ENCODE measurements at regions not wholly inside any gene's neighbourhood (a gene's known extent, or its start where the extent isn't known, plus 50 kb on each side); places are given as distances from the start of the nearest gene placed in this dataset.
A peak's percentile ranks its signal among the peaks of the same experiment; 100 is the strongest.

DNA sequence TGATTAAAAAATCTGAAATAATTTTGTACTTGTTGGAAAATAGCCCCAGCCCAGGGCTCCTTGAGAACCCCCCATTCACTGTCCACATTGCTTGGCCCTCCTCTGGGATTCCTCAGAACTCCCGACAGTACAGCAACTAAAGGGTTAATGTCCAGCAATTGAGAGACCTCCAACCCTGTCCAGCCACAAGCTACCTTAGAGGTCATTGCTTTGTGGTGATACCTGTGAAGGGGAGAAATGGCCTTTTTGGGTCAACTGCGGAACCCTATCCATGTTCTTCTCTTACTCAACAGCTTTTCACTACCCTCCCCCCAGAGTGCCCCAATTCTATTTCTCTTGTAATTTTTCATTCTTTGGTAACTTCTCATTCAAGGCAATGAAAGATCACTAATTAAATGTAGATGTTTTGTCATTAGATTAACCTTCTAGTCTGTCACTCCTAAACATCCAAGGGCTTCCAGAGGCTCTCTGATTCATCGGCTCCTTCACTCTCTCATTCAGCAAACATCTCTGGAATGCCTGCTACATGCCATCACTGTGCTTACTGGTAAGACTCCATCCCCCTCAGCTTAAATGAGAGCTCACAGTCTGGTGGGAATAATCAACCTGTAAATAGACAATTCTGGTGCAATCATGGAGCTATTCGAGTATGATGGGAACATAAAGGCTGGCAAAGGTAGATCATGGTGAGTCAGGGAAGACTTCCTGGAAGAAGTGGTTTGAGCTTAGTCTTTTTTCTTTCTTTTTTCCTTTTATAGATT, 241.4 kb upstream of the PGRMC2 start:
- DNase-seq (ENCODE audit: low spot score): peak; percentile 77

DNA sequence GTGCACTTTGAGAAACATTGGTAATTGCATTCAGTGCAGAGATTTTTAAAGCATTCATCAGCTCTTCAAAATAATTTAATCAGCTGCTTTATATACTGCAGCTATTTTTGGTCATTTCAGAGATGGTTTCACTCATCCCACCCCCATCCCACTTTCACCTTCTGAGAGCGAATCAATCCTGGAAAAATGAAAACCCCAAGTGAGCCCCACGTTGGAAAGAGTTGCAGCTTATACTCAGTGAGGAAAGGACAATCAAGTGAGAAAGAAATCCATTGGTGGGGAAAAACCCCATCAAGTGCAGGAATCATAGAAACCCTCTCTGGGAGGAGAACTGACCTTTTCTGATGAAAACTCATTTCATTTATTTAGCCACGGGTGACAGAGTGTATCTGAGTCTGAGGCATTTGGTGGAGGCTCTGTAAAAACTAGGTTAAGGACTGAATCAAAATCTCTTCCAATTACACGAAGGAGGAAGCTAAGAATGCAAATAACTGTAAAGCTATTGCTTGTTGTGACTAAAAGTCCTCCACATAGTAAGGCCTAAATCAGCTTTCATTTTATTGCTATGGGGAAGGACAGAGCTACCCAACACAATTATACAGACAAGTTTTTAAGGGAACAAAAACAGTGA, 240.4 kb upstream of the PGRMC2 start:
- DNase-seq (ENCODE audit: low spot score): no peak

DNA sequence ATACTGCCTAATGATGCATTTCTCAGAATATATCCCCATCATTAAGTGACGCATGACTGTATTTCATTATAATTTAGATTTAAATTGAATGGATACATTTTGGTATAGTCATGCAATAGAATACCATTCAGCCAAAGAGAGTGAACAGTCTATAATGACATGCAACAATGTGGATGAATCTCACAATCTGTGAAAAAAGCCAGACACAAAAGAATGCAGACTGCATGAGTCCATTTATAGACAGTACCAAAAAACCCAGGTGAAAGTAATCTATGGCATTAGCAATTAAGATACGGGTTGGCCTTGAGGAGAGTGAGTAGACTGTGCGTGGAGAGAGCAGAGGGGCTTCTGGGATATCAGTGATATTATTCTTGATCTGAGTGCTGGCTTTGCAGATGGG, 239.7 kb upstream of the PGRMC2 start:
- DNase-seq (ENCODE audit: low spot score): no peak

DNA sequence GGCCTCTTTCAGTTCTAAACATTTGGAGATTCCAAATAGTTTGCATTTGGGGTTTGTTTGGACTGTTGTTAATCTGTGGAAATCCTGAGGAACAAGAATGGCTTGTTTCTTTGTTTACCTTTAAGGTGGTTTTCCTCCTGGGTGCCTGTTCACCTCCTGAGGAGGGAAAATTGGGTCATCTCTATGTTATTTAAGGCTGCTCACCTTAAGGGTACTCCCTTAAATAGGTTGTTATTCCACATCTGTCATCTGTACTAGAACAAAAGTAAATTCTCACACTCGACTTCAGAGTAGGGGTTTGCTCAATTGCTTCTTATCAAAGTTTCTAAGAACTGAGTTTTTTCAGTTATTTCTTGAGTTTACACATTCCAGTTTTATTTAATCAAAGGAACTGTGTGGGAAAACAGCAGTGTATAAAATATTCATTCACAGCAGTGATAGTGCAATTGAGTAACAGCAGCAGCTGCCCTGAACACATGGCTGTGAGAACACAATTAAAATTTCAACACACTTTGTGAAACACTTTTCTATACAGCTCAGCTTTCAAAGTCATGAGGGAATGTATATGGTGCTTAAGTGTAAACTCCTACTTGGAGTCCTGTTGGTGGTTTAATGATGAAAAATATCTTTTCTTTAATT, 238.5 kb upstream of the PGRMC2 start:
- DNase-seq (ENCODE audit: low spot score): no peak

DNA sequence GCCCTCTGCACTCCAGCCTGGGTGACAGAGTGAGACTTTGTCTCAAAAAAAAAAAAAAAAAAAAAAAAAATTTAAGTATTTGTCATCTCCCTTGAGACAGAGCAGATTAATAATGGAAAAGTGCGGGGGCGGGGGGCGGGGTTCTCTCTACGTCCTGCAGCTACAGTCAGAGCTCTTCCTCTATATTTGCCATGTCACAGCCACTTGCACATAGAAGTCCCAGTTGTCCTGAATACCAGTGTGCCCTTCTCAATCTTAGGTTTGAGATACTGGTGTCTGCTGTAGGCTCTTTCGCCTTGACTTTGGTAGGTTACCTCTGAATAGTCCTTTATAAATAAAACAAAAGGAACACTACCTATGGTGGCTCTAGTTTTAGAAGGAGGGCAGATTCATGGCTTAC, 237.8 kb upstream of the PGRMC2 start:
- peak; percentile 64 for DNase-seq (ENCODE audit: low spot score)

DNA sequence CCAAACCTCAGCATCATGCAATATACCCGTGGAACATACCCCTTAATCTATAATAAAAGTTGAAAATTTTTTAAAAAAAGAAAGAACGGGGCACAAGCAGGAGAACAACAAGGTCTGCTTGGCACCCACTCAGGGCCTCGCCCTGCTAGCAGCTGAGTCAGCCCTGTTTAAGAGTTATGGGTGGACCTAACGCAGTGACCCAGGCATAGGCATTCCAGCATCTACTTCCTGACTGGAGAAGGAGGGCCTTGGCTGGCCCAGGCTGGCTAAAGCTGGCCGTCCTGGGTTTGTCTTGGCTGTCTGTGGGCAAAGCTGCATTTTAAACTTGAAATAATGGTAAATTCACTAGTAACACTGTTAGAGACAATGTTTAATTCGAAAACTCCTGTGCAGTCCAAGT, 236.7 kb upstream of the PGRMC2 start:
- DNase-seq (ENCODE audit: low spot score): no peak

DNA sequence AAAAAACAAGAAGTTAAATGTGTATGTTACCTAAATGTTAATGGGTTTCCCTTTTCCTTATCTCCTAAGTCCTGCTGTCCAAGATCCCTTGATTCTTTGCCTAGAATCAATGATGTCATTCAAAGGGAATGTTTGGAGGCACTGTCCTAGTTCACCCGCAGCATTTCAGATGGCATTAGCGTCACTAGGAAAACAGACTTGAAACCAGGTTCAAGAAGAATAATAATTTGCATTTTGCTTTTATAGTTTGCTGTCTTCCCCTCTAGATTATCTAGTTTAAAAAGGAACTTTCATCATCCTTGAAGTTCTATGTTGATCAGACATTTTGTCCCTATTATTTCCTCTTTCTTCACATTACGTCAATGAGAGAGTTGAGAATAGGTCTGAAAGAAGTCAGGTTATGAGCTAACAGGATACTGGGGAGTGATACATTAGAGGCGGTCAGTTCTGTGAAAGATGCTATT, 234.1 kb upstream of the PGRMC2 start:
- DNase-seq (ENCODE audit: low spot score): no peak

DNA sequence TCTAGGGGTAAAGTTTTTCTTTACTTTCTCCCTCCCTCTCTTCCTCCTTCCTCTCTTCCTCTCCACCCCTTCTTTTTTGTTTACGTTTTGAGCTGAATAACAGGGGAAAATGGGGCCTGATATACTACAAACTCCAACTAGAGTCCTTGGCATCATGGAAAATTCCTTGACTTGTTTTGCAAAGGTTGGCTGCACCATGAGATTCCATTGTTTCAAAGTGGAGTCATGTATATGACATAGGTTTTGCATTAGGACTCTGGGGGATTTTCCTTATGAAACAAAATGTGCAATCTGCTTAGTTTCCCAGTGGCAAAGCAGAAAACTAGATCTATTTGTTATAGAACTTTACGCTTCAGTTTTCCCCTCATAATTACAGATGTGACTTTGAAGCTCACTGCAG, 233.5 kb upstream of the PGRMC2 start:
- DNase-seq (ENCODE audit: low spot score): no peak

DNA sequence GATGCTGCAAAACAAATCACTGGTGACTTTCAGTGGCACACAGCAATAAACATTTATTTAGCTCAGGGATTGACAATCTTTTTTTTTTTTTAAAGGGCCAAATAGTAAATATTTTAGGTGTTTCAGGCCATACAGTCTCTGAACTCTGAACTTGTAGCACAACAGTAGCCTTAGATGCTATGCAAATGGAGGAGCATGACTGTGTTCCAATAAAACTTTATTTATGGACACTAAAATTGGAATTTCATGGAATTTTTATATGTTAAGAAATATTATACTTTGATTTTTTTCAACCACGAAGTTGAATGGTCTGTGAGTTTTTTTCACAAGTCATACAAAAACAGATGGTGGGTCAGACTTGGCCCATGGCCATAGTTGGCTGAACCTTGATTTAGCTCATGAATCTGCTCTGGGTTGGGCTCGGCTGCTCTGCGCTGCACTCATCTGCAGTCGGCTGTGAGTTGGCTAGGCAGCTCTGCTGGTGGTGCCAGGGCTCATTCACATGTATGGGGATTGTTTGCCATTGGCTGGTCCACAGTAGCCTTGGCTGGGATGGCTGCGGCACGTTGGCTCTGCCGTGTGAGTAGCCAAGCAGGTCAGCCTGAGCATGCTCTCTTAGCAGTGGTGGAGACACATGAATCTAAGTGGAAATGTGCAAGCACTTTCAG, 231.7 kb upstream of the PGRMC2 start:
- no peak for DNase-seq (ENCODE audit: low spot score)

DNA sequence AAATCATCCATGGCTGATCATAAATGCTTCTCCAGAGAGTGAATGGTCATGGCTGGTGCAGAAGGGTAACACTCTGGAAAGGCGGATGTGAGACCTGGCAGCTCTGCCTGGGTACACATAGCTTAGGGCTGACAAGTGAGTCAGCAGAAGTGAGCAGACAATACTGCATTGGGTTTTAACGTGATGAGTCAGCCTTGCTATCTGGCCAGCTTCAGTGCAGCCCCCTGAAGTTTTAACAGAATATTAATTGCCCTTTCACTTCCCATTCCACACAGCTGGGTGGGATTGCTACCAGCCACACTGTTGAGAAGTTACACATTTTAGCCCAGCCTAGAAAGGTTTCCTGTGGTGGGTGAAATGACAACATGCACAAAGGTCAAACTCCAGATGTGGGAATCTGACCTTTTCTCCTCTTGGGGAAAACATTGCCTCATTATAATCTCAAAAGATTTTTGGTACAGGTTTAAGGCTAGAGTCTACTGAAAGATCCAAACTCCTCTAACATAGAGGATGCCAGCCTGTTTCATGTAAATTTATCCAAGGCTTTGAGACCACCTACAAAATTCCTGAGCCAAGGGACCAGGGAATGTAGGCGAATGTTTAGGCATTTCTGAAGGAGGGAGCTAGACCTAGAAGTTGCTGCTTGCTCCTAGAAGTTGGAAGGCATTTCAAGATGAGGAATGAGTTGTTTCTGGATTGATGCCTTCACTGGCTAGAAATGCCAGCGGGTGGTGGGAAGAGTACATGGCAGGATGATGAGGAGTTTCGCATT, 230.3 kb upstream of the PGRMC2 start:
- DNase-seq (ENCODE audit: low spot score): peak; percentile 93

DNA sequence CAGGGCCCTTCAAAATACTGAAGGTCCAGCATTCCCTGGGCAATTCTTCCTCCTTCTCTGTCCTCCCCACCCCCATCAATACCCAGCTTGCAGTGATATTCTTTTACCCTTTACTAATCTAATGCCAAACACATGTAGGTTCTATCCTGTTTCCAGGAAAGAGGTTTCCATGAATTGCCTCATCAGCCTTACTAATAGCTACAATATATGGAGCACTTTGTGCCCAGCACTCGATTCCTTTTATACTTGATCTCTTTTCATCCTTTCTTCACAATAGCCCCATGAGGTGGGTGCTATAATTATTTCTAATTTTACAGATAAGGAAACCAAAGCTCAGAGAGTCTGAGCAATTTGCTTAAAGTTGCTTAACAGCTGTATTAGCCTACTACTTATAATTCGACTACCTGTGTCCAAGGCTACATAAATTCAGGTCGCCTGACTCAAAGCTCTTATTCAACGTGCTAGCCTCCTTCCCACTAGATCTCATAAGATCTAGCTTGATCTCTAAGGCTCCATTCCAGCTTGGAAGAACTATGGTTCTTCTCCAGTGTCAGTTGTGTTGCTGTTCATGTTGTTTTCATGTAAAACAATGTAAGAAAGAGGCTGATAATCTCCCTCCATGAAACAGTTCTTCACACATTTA, 229.6 kb upstream of the PGRMC2 start:
- no peak for DNase-seq (ENCODE audit: low spot score)

DNA sequence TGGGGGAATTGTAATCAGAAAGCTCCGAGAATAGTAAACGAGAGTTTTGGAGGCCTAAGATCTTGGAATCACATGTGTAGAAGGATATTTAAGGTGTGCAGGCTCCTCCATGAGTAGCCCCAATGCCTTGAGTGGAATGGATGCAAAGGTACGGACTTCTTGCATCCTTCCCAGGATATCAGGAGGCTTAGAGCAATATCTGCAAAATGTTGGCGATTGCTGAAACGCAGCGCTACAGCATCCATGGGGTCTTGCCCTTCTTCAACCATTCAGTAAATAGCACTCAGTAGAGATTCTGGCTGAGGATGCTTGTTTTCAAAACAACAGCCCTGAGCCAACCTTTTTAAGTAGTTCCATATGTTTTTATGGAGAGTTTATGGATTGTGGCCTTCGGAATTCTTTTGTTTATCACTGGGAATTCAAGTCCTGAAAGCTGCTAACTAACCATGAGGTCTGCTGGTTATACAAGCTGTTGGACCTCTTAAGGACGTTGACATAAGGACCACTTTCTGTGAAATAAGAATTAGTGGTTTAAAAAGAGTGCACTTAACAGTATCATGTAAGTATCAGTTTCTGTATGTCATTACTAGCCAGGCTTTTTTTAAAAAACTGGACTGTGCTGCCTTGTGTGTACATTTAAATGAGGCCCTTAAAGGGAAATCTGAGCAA, 228.8 kb upstream of the PGRMC2 start:
- DNase-seq (ENCODE audit: low spot score): no peak

DNA sequence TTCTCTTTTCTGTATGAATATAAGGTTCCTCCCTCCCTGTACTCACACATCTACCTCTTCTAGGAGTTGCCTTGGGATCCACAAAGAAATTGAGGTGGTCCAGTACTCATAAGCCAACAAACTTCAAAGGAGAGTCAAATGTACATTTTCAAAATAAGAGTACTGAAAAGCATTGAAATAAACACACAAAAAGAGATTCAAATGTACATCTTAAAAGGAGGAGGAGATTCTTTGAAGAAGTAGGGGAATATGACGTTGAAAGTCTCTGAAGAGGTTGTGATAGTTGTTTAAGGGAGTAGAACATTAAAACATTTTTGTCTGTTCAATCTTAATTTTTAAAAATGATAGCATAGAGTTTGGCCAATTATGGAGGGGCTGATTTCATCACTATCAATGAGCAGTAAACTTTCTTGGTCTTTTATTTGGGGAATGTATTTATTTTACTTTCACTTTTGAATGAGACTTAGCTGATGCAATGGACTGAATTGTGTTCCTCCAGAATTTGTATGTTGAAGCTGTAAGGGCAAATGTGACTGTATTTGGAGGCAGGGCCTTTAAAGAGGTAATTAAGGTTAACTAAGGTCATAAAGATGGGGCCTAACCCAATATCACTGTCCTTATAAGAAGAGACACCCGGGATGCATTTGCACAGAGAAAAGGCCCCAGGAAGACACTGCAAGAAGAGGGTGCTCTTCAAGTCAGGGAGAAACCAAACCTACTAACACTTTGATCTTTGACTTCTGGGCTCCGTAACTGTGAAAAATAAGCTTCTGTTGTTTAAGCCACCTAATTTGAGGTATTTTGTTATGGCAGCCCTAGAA, 226.3 kb upstream of the PGRMC2 start:
- DNase-seq (ENCODE audit: low spot score): no peak

DNA sequence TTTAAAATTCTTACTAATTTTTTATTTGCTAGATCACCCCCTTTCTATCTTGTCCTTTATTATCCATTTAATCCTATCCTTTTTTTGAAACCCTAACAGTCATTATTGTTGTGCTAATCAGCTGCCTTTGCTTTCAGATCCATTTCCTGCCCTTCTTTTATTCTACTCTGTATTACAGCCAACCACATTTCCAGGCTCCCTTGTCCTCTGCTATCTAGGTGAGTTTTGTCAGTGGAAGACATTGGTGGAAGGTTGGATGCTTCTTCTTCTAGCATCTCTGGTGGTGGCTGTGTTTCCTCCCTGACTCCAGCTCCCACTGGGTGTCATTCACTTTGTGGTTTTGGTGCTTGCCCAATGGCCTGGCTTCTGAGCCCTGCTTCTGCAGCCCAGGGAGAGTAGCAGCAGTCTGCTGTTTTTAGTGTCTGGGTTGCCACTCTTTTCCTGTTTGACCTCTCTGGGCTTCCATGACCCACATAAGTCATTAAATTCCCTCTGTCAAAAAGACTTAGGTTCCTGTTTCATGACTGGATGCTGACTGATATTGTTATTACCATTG, 225.2 kb upstream of the PGRMC2 start:
- no peak for DNase-seq (ENCODE audit: low spot score)

DNA sequence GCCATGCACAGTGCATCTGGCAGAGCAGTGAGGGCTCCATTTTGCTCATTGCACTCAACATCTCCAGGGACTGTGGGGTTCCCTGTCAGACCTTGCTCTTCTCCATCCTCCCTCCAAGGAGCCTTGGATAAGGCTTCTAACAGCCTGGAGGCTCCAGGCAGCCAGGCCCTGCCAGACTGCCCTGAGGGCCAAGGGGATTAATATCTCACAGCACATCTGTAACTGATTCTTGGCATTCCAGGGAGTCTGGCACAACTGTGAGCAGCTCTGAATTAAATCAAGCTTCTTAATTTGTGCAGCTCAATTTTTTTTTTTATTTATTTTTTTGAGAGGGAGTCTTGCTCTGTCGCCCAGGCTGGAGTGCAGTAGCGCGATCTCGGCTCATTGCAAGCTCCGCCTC, 224.5 kb upstream of the PGRMC2 start:
- DNase-seq (ENCODE audit: low spot score): no peak

DNA sequence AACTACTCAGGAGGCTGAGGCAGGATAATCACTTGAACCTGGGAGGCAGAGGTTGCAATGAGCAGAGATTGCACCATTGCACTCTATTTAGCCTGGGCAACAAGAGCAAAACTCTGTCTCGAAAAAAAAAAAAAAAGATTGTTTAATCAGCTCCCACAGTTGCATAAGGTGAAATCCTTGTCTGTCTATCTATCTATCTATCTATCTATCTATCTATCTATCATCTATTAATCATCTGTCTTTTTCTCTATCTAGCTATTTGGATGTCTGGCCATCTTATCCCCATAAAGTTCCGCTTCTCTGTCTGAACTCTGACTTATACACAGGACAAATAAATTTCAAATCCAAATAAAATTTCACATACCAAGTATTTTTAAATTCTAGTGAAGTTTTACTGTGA, 223.2 kb upstream of the PGRMC2 start:
- no peak for DNase-seq (ENCODE audit: low spot score)

DNA sequence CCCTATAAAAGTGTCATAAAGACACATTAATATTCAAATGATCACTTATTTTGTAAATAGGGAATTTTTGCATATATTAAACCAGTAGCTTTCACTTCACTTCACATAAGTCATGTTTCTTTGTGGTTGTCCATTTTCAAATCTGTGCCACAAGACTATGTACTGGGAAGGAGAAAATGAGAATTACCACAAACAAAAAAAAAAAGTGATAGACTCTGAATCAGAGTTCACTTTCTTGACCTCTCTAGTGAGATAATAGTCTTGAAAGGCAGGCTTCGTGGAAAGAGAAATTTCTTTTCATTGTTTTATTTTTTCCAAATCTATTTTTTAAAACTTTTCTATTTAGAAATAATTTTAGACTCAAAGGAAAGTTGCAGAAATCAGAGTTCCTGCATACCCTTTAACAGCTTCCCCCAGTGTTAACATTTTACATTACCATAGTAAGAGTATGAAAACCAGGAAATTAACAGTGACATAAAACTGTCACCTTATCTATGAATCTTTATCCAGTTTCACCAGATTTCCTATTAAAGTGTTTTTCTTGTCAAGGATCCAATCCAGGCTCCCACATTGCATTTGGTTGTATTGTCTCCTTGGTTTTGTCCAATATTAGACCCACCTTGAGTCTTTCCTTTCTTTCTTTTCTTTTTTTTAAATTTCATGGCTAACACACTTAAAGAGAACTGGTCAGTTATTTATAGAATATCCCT, 215.4 kb upstream of the PGRMC2 start:
- DNase-seq (ENCODE audit: low spot score): no peak

DNA sequence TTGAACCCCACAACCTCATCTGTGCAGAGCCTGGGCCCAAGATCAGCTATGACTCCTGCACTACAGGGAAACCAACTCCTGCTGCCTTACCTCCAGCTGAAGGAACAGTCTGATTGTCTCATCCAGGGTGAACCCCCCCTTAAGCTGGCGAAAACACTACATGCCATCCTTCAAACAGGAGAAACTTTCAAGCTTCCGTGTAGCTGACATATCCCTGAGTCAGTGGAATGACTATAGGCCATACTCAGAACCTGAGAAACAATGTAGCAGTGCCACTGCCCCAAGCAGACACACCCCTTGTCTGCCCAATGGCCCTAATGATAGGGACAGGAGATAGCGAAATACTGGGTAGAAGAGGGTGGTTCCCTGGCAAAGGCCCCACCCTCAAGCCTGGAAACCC, 213.6 kb upstream of the PGRMC2 start:
- no peak for DNase-seq (ENCODE audit: low spot score)

DNA sequence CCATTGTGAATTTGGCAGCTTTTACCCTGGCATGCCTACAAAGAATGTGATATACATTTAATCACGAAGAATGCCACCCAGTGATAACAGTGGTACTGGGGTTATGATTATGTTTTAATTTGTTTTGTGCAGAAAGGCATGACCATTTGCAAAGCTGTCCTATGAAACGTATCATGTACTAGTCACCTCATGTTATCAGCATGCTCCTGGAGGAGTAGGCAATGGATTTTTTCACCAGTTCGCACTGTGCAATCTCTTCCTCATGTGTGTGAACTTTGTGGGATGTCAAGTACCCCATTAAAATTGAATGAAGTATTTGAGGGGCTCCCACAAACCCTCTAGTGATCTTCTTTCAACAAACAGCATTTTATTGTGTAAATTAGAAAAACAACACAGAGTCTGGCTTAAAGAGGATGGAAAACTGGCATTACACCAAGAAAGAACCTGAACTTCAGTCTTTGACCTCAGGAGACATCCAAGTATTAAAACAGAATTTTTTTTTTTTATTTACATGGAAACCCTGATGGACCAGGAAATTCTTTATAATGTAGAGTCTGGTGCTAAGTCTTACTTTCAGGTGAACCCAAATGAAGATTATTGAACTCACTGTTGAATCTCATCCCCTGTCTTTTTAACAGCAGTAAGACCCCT, 200.6 kb upstream of the PGRMC2 start:
- no peak for DNase-seq (ENCODE audit: low spot score)
